Activated T-cell treated with anti-CD3 and anti-CD28 coated beads, Interleukin-2, amount 50 U/mL, for 72 hours (primary cell): ENCODE measurements at regions not wholly inside any gene's neighbourhood (a gene's known extent, or its start where the extent isn't known, plus 50 kb on each side); places are given as distances from the start of the nearest gene placed in this dataset.
"Not testable (repeated sequence)": the region's sequence is repeated elsewhere in the genome, so short reads cannot be mapped to it uniquely, and the experiment has no call there.

Experiments used
- ATAC-seq, 2 donors: fragments of 150-1000 bp; cut with Tn5 transposase; replicated peaks in 1 of 2; 2 replicates each; pipeline ENCODE4 v1.10.0; 2021; ENCODE audit warnings: moderate library complexity in 2 of 2, mild to moderate bottlenecking in 1 of 2
- DNase-seq, 2 donors: peaks; one replicate each; pipeline ENCODE4 v3.0.0; 2021 to 2022; ENCODE audit warnings: mixed read lengths in 1 of 2
- H3K27ac Mint-ChIP-seq: one replicate; pipeline ENCODE4 v1.8.0; 2022; ENCODE audit warnings: mild to moderate bottlenecking, moderate library complexity, mixed read lengths
- H3K27me3 Mint-ChIP-seq: one replicate; pipeline ENCODE4 v1.8.0; 2022; ENCODE audit warnings: low read depth, mixed read lengths
- H3K36me3 Mint-ChIP-seq, 2 donors: one replicate each; pipeline ENCODE4 v1.8.0; 2022; ENCODE audit warnings: mixed read lengths in 2 of 2, mild to moderate bottlenecking in 1 of 2; ENCODE audit not compliant: insufficient read depth in 2 of 2
- H3K4me1 Mint-ChIP-seq: one replicate; pipeline ENCODE4 v1.8.0; 2022; ENCODE audit warnings: low read depth, mixed read lengths
- H3K4me3 Mint-ChIP-seq, 2 donors: one replicate each; pipeline ENCODE4 v1.8.0; 2022; ENCODE audit warnings: mild to moderate bottlenecking in 2 of 2, mixed read lengths in 2 of 2, moderate library complexity in 2 of 2
- H3K9me3 Mint-ChIP-seq, 2 donors: one replicate each; pipeline ENCODE4 v1.8.0; 2022; ENCODE audit warnings: mixed read lengths in 2 of 2

DNA sequence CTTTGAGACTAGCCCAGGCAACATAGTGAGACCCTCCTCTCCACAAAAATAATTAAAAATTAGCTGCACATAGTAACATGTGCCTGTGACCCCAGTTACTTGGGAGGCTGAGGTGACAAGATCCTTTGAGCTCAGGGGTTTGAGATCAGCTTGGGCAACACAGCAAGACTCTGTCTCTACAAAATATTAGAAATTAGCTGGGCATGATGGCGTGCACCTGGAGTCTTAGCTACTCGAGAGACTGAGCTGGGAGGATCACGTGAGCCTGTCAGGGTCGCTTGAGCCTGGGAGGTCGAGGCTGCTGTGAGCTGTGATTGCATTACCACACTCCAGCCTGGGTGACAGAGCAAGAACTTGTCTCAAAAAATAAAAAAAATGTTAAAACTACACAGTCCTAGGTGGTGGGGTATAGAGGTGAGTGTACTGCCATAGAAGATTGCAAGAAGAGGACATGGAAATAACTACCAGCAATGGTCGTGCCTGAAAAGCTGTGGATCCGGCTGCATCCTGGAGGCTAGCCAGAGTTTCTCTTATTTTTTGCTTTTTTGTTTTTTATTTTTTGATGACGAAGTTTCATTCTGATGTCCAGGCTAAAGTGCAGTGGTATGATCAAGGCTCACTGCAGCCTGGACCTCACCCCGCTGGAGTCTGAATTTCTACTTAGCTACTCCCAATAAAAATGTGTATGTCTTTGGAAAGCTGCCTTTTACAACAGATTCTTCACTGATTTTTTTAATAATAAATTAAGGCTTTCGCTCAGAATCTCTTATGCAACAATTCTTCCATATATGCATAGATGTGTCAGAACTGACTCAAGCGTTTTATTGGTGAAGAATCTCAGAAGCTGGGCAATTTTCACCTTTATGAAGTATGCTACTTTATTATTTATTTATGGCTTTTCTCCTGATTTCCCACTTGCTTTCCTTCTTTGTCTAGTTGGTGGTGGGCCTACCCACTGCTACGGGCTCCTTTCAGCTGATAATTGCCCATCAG lies 393.8 kb downstream of the TSHZ3 start:
- DNase-seq (no peak), ATAC-seq (no peak)
- Mint-ChIP-seq H3K27me3 (peaks cover 7% of the 10 kb centered on the region), H3K36me3 (no peaks in the 10 kb centered on the region), H3K4me1 (no peaks in the 10 kb centered on the region), H3K27ac (no peak overlapping the region), H3K9me3 (peaks cover 0 to 1% of the 10 kb centered on the region in 2 donors), H3K4me3 (no peak overlapping the region)

DNA sequence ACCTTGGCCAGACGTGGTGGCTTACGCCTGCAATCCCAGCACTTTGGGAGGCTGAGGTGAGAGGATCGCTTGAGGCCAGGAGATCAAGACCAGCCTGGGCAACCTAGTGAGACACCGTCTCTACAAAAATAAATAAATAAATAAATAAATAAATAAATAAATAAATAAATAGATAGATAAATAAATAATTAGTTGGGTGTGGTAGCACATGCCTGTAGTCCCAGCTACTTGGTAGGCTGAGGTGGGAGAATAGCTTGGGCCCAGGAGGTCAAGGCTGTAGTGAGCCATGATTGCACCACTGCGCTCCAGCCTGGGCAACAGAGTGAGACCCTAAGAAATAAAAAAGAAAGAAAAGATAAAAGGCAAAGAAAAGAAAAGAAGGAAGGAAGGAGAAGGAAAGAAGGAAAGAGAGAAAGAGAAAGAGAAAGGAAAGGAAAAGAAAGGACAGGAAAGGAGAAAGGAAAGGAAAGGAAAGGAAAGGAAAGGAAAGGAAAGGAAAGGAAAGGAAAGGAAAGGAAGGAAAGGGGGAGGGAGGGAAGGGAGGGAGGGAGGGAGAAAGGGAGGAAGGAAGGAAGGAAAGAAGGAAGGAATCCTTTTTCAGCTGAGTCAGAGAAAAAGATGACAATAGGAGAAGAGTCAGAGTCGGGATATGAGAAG lies 404.8 kb downstream of the TSHZ3 start:
- ATAC-seq, result not testable (repeated sequence)

GRCh38 chr19:30943101-30943843 lies 406.0 kb downstream of the TSHZ3 start:
- H3K9me3 Mint-ChIP-seq, result no peaks in the 10 kb centered on the region
- no peaks in the 10 kb centered on the region for H3K36me3 Mint-ChIP-seq
- DNase-seq, result no peak
- no peak overlapping the region for H3K4me3 Mint-ChIP-seq
- H3K27ac Mint-ChIP-seq, result no peak overlapping the region
- no peak for ATAC-seq
- H3K27me3 Mint-ChIP-seq, result peaks cover 6% of the 10 kb centered on the region
- H3K4me1 Mint-ChIP-seq, result no peaks in the 10 kb centered on the region

More for the DNA sequence above, 404.8 kb downstream of the TSHZ3 start:
- H3K27me3 Mint-ChIP-seq, H3K36me3 Mint-ChIP-seq, H3K27ac Mint-ChIP-seq, DNase-seq, H3K4me1 Mint-ChIP-seq, H3K9me3 Mint-ChIP-seq, H3K4me3 Mint-ChIP-seq: not testable (repeated sequence)

DNA sequence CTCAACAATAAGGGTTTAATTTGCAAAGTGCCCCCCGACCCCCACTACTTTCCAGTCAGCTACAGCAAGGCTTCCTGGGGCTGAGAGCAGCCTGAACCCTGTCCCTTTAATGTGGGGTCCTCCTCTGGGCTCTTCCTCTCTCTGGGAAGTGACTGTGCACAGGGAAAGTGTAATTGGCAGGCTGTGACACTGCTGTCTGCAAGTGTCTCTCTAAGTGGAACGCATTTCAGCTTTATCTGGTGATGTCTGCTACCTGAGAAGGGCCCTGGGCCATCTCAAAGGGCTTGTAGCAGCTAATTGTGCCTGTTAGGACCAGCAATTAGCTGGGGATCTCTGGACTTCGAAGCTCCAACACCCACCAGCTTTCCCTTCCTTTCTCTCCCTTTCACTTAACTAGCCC lies 406.6 kb downstream of the TSHZ3 start:
- Mint-ChIP-seq H3K27me3 (peaks cover 6% of the 10 kb centered on the region), H3K4me3 (no peak overlapping the region), H3K36me3 (no peaks in the 10 kb centered on the region), H3K4me1 (no peaks in the 10 kb centered on the region), H3K27ac (no peak overlapping the region), H3K9me3 (no peaks in the 10 kb centered on the region)
- no peak for ATAC-seq
- no peak for DNase-seq

DNA sequence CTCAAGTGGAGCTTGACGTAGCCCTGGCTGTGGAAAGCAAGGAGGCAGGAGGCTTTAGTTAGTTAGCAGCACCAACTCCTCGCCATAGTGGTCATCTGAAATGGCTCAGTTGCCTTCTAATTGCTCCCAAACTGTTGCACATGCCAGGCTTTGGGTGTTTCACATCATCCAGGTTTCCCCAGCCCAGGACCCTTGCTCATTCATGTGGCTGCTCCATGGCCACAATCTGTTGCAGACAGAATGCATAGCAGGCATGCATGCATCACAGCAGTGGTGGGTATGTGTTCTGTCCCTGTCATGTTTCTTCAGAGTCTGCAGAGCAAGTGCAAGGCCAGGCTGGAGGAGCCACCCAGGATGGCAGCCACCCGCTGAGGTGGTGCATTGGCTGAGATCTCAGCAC lies 407.6 kb downstream of the TSHZ3 start:
- ATAC-seq, result no peak
- Mint-ChIP-seq H3K9me3 (no peaks in the 10 kb centered on the region), H3K36me3 (no peaks in the 10 kb centered on the region), H3K4me1 (no peaks in the 10 kb centered on the region), H3K27ac (no peak overlapping the region), H3K27me3 (peaks cover 6% of the 10 kb centered on the region), H3K4me3 (no peak overlapping the region)
- no peak for DNase-seq

GRCh38 chr19:30936276-30936675 lies 413.0 kb downstream of the TSHZ3 start:
- no peak overlapping the region for H3K27ac Mint-ChIP-seq
- H3K4me3 Mint-ChIP-seq, result no peak overlapping the region
- no peaks in the 10 kb centered on the region for H3K9me3 Mint-ChIP-seq
- no peaks in the 10 kb centered on the region for H3K27me3 Mint-ChIP-seq
- H3K4me1 Mint-ChIP-seq, result no peaks in the 10 kb centered on the region
- H3K36me3 Mint-ChIP-seq, result no peaks in the 10 kb centered on the region
- DNase-seq (no peak), ATAC-seq (no peak)

GRCh38 chr19:30935146-30935545 lies 414.1 kb downstream of the TSHZ3 start:
- H3K4me1 Mint-ChIP-seq, result no peaks in the 10 kb centered on the region
- no peaks in the 10 kb centered on the region for H3K36me3 Mint-ChIP-seq
- H3K4me3 Mint-ChIP-seq, result no peak overlapping the region
- H3K9me3 Mint-ChIP-seq, result no peaks in the 10 kb centered on the region
- no peak for ATAC-seq
- H3K27me3 Mint-ChIP-seq, result no peaks in the 10 kb centered on the region
- H3K27ac Mint-ChIP-seq, result no peak overlapping the region
- no peak for DNase-seq

DNA sequence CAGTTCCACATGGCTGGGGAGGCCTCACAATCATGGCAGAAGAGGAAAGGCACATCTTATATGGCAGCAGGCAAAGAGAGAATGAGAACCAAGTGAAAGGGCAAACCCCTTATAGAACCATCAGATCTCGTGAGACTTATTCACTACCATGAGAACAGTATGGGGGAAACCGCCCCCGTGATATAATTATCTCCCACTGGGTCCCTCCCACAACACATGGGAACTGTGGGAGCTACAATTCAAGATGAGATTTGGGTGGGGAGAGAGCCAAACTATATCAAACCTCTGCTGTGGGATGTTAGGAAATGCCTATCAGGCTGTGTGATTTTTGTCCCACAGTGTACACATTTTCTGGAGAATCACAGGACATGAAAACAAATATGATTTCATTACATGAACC lies 415.8 kb downstream of the TSHZ3 start:
- not testable (repeated sequence) for DNase-seq, H3K27me3 Mint-ChIP-seq, H3K36me3 Mint-ChIP-seq, H3K4me3 Mint-ChIP-seq, ATAC-seq, H3K27ac Mint-ChIP-seq, H3K4me1 Mint-ChIP-seq, H3K9me3 Mint-ChIP-seq

DNA sequence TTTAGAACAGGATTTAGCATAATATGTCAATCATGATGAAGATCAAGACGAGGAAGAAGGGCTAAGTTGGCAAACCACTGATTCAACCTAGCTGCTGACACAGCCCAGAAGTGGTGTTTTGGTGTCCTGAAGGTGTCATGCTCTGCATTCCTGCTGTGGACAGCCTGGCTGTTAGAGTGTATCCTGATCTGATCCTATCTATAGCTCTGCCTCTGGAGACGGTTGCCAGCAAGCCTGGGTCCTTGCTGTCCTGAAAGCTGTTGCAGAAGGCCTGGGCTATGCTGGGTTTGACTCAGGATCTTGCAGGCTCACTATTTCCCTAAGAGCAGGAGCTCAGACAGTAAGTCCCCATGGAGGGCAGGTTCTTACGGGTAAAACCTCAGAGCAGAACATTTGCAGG lies 416.4 kb downstream of the TSHZ3 start:
- ATAC-seq (no peak), DNase-seq (no peak)
- no peaks in the 10 kb centered on the region for H3K4me1 Mint-ChIP-seq
- H3K27ac Mint-ChIP-seq, result no peak overlapping the region
- no peak overlapping the region for H3K4me3 Mint-ChIP-seq
- peaks cover 0 to under 1% of the 10 kb centered on the region in 2 donors for H3K9me3 Mint-ChIP-seq
- no peaks in the 10 kb centered on the region for H3K27me3 Mint-ChIP-seq
- no peaks in the 10 kb centered on the region for H3K36me3 Mint-ChIP-seq

- H3K4me1 Mint-ChIP-seq, result no peaks in the 10 kb centered on the region
- H3K27ac Mint-ChIP-seq, result no peak overlapping the region
- H3K4me3 Mint-ChIP-seq, result no peak overlapping the region
- H3K36me3 Mint-ChIP-seq, result no peaks in the 10 kb centered on the region
- H3K9me3 Mint-ChIP-seq, result peaks cover 0 to 7% of the 10 kb centered on the region in 2 donors
- H3K27me3 Mint-ChIP-seq, result no peaks in the 10 kb centered on the region
- DNase-seq (no peak), ATAC-seq (no peak)
Measured at GRCh38 chr19:30930941-30931706, 418.1 kb downstream of the TSHZ3 start.

- H3K9me3 Mint-ChIP-seq, result peaks cover 0 to 7% of the 10 kb centered on the region in 2 donors
- H3K4me3 Mint-ChIP-seq, result no peak overlapping the region
- no peaks in the 10 kb centered on the region for H3K36me3 Mint-ChIP-seq
- H3K27ac Mint-ChIP-seq, result no peak overlapping the region
- ATAC-seq (no peak), DNase-seq (no peak)
- H3K27me3 Mint-ChIP-seq, result no peaks in the 10 kb centered on the region
- no peaks in the 10 kb centered on the region for H3K4me1 Mint-ChIP-seq
Measured at GRCh38 chr19:30927705-30928104, 421.5 kb downstream of the TSHZ3 start.

DNA sequence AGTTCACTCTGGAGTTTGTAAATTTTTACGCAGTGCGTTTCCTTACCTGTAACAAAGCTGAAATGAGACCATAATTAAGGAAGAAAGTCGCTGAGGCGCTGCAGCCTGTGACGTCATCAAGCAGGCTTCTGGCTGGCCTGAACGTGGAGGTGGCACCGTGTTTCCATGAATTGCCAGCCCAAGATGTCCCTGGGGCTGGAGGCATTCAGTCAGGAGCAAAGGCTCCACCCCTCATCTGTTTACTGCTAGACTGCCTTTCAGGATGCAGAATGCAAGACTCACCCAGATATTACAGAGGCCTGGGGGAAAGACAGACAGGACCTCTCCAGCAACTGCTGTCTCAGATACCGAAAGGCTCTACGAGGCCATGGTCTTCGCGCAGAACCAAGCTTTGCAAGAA lies 424.6 kb downstream of the TSHZ3 start:
- ATAC-seq, result no peak
- Mint-ChIP-seq H3K4me1 (no peaks in the 10 kb centered on the region), H3K27me3 (peaks cover 3% of the 10 kb centered on the region), H3K27ac (no peak overlapping the region), H3K4me3 (no peak overlapping the region), H3K36me3 (no peaks in the 10 kb centered on the region), H3K9me3 (peaks cover 0 to 7% of the 10 kb centered on the region in 2 donors)
- DNase-seq, result no peak
